GM18519 (cell line): ENCODE measurements at regions not wholly inside any gene's neighbourhood (a gene's known extent, or its start where the extent isn't known, plus 50 kb on each side); places are given as distances from the start of the nearest gene placed in this dataset.

Experiments used
- ATAC-seq: cut with Tn5 transposase; IDR thresholded peaks from one replicate; pipeline ENCODE4 v1.9.1; 2021; ENCODE audit warnings: mild to moderate bottlenecking, moderate library complexity; ENCODE audit not compliant: unreplicated experiment, low FRiP score

GRCh38 chr1:4085546-4085945 lies 185.5 kb upstream of the C1orf174 start:
- no peak for ATAC-seq

- ATAC-seq = no peak
Observed at GRCh38 chr1:4086085-4086850, 186.2 kb upstream of the C1orf174 start.

GRCh38 chr1:4086921-4087320 lies 186.8 kb upstream of the C1orf174 start:
- no peak for ATAC-seq

- no peak for ATAC-seq
Observed at GRCh38 chr1:4087530-4088420, 187.7 kb upstream of the C1orf174 start.

- ATAC-seq = no peak
Observed at GRCh38 chr1:4088676-4089075, 188.6 kb upstream of the C1orf174 start.

- no peak for ATAC-seq
Observed at GRCh38 chr1:4089421-4090175, 189.5 kb upstream of the C1orf174 start.

DNA sequence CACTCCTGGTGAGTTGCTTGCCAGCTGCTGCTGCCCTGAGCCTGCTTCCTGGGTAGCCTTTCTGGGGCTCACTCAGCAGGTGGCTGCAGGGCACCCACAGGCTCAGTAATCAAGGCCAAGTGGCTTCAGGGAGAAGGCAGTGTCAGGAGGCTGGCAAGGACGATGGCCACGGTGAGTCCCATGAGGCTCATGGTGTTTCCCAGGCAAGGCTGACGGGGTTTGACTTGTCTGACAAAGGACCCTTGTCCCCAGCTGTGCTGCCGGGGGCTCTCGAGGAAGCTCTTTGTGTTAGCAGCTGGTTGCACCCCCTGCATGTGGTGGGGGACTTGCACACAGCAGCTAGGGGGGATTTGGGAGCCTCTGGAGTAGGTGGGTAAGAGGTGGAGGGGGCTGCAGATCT lies 190.5 kb upstream of the C1orf174 start:
- no peak for ATAC-seq

DNA sequence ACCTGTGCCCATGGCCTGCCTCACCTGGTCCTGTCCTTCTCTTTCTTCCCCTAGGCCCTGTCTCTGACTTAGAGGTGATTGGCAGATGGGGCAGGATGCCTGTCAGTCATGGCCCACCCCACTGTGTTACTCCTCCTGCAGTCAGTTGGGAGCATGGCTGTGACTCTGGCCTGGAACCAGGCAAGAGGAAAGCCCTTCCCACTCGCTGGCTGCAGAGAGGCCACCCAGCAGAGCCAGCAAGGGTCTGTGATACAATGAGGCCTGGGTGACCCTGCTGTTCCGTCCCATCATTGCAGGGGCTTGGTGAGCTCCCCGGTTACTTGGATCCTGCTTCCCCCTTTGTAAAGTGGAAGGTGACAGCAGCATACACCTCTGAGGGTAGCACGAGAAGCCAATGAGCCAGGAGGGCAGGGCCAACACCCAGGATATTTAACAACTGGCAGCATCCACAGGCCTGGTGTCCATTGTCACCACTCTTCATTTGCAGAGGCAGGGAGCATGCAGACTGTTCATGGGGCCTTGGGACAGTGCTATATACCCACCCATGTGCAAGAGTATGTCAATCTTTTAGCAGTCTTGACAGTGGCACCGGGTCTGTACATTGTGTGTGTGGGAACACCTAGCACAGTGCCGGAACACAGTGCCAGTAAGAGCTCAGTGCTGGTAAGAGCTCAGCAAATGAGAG lies 191.0 kb upstream of the C1orf174 start:
- ATAC-seq = no peak

- ATAC-seq = no peak
Observed at GRCh38 chr1:4091996-4092395, 191.9 kb upstream of the C1orf174 start.

DNA sequence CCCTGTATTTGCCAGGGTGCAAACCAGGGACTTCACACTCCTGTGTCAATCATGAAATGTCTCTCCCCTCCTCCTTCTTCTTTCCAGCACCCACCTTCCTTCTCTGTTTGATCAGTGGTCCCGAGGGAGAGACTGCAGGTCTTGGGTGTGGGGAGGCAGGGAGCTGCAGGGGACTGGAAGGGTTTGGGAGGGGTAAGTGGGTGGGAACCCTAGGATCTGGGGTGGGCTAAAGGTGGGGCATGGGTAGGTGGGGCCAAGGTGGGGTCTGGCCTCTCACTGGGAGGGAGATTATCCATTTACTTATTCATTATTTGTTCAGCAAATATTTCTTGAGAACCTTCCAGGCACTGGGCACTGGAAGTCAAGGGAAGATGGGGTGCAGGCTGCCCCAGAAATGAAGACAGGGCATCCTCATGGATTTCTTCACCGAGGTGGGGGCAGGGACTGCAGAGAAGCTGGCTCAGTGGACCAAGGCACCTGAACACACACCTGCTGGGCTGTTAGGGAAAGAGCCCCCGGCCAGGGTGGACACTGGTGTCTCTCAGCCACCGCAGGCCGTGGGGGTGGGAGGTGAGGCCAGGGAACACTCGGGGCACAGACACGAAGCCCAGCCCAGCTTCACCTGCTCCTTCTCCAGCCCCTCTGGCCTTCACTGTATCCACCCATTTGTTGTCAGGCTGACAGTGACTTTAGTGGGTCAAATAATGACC lies 193.9 kb upstream of the C1orf174 start:
- ATAC-seq = no peak

GRCh38 chr1:4095433-4095971 lies 195.4 kb upstream of the C1orf174 start:
- ATAC-seq = no peak

GRCh38 chr1:4101459-4102161 lies 201.5 kb upstream of the C1orf174 start:
- no peak for ATAC-seq

- ATAC-seq = no peak
Observed at GRCh38 chr1:4105300-4105880, 205.3 kb upstream of the C1orf174 start.

GRCh38 chr1:4106731-4107130 lies 206.7 kb upstream of the C1orf174 start:
- ATAC-seq = no peak

DNA sequence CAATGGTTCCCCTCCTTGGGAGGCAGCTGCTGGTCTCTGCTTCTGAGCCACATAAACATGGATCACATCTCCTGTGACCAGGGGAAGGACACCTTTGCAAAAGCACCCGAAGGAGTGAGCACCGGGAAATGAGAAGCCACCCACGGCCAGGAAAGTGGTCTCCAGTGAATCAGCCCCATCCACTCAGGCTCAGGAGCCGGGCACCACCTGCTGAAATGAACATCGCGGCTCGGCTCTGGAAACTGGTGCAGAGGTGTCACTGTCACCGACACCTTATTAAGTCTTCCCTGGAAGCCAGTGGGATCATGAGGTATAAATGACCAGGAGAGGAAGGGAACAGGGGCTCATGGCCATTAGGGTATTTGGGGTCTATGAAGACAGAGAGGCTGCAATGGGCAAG lies 207.2 kb upstream of the C1orf174 start:
- no peak for ATAC-seq

GRCh38 chr1:4108331-4108730 lies 208.3 kb upstream of the C1orf174 start:
- ATAC-seq = no peak

DNA sequence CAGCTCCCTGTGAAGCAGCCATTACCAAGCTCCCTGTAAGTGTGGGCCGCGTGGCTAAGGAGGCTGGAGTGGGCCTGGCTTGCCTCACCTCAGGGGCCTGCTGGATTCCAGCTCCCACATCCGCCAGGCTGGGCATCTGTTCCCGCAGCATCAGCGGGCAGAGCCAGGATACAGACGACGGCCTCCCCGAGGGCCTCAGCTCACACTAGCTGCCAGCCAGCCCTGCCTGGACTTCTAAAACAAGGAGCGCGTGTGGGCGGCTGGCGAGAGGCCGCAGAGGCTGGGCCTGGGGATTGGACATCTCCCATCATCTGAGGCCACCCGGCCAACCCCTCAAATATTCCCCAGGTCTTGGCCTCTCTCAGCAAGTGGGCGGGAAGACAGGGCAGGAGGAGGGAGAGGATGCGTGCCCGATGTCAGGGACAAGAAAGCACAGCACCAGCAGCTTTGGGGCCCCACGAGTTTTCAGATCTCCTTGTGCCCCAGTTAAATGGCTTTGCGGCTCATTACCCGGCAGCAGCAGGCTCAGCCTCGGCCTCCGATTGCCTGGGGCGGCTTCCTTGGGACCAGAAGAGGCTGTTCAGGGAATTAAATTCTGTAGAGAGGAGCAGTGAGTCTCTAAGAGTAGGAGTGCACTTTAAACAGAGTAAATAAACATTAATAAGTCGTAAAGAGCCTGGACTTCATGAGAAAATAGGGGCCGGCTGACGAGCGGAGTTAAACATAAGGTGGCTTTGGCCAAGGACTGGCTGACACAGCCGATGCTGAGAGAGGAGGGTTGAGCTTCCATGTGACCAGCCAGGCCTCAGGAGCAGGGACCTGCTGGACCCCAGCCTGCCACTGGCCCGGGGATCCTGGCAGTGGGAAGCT lies 208.9 kb upstream of the C1orf174 start:
- no peak for ATAC-seq

- ATAC-seq = no peak
Observed at GRCh38 chr1:4109628-4109940, 209.5 kb upstream of the C1orf174 start.
